H9 (cell line): ENCODE measurements at regions not wholly inside any gene's neighbourhood (a gene's known extent, or its start where the extent isn't known, plus 50 kb on each side); places are given as distances from the start of the nearest gene placed in this dataset.

Experiments
- DNase-seq: peaks from one replicate; pipeline ENCODE4 v3.0.0-alpha.2; 2017
- H2AFZ ChIP-seq: one replicate; pipeline ENCODE4 v1.6.1; 2013; ENCODE audit warnings: mild to moderate bottlenecking, low read length, control low read depth, moderate library complexity
- H2AK5ac ChIP-seq: 2 replicates; pipeline ENCODE4 v1.6.1; 2013; ENCODE audit warnings: low read length, control low read depth, mixed read lengths; ENCODE audit not compliant: insufficient read length
- H2BK120ac ChIP-seq: one replicate; pipeline ENCODE4 v1.6.1; 2013; ENCODE audit warnings: low read depth, mild to moderate bottlenecking, low read length, control low read depth, inconsistent platforms; ENCODE audit not compliant: poor library complexity, severe bottlenecking
- H2BK12ac ChIP-seq: 2 replicates; pipeline ENCODE4 v1.6.1; 2013; ENCODE audit warnings: low read length, control low read depth, mixed read lengths, low read depth; ENCODE audit not compliant: insufficient read length
- H2BK15ac ChIP-seq: 2 replicates; pipeline ENCODE4 v1.6.1; 2013; ENCODE audit warnings: low read depth, low read length, control low read depth
- H2BK20ac ChIP-seq: one replicate; pipeline ENCODE4 v1.6.1; 2013; ENCODE audit warnings: low read depth, mild to moderate bottlenecking, low read length, control low read depth, inconsistent platforms; ENCODE audit not compliant: poor library complexity, severe bottlenecking
- H2BK5ac ChIP-seq: 2 replicates; pipeline ENCODE4 v1.6.1; 2013; ENCODE audit warnings: low read length, control low read depth, mixed read lengths; ENCODE audit not compliant: insufficient read length
- H3K14ac ChIP-seq: 2 replicates; pipeline ENCODE4 v1.6.1; 2013; ENCODE audit warnings: low read length, control low read depth; ENCODE audit not compliant: insufficient read depth
- H3K18ac ChIP-seq: 2 replicates; pipeline ENCODE4 v1.6.1; 2013; ENCODE audit warnings: low read depth, mild to moderate bottlenecking, mixed read lengths, low read length, control low read depth; ENCODE audit not compliant: insufficient read length
- H3K23ac ChIP-seq: 2 replicates; pipeline ENCODE4 v1.6.1; 2013; ENCODE audit warnings: low read length, control low read depth, mixed read lengths, low read depth; ENCODE audit not compliant: insufficient read length
- H3K23me2 ChIP-seq: 2 replicates; pipeline ENCODE4 v1.6.1; 2013; ENCODE audit warnings: low read depth, mild to moderate bottlenecking, mixed read lengths, low read length, control low read depth; ENCODE audit not compliant: insufficient read length, poor library complexity, severe bottlenecking
- H3K27ac ChIP-seq: 2 replicates; pipeline ENCODE4 v1.5.1; 2013; ENCODE audit warnings: low read length, control low read depth, mixed read lengths, low read depth; ENCODE audit not compliant: insufficient read length
- H3K27me3 ChIP-seq: 2 replicates; pipeline ENCODE4 v1.6.1; 2013; ENCODE audit warnings: low read length, control low read depth, inconsistent platforms; ENCODE audit not compliant: insufficient read depth
- H3K4ac ChIP-seq: 2 replicates; pipeline ENCODE4 v1.6.1; 2013; ENCODE audit warnings: low read depth, mild to moderate bottlenecking, control low read depth, inconsistent platforms, low read length, moderate library complexity
- H3K4me1 ChIP-seq: 2 replicates; pipeline ENCODE4 v1.6.1; 2013; ENCODE audit warnings: low read length, control low read depth, inconsistent platforms; ENCODE audit not compliant: insufficient read depth
- H3K4me2 ChIP-seq: 2 replicates; pipeline ENCODE4 v1.6.1; 2013; ENCODE audit warnings: low read length, control low read depth, mixed read lengths; ENCODE audit not compliant: insufficient read length, insufficient read depth
- H3K56ac ChIP-seq: 2 replicates; pipeline ENCODE4 v1.6.1; 2013; ENCODE audit warnings: low read depth, mild to moderate bottlenecking, mixed read lengths, low read length, control low read depth; ENCODE audit not compliant: insufficient read length
- H3K79me1 ChIP-seq: 2 replicates; pipeline ENCODE4 v1.6.1; 2013; ENCODE audit warnings: low read depth, mild to moderate bottlenecking, moderate library complexity, low read length, control low read depth, inconsistent platforms; ENCODE audit not compliant: insufficient read depth, poor library complexity, severe bottlenecking
- H3K79me2 ChIP-seq: 2 replicates; pipeline ENCODE4 v1.6.1; 2013; ENCODE audit warnings: low read length, control low read depth, inconsistent platforms; ENCODE audit not compliant: insufficient read depth
- H3K9ac ChIP-seq: 2 replicates; pipeline ENCODE4 v1.6.1; 2013; ENCODE audit warnings: low read length, control low read depth, mixed read lengths; ENCODE audit not compliant: insufficient read length; ENCODE audit errors: extremely low read depth
- H3K9me3 ChIP-seq: one replicate; pipeline ENCODE4 v1.6.1; 2013; ENCODE audit warnings: low read depth, low read length, inconsistent platforms; ENCODE audit not compliant: control insufficient read depth
- H3T11ph ChIP-seq: one replicate; pipeline ENCODE4 v1.6.1; 2013; ENCODE audit warnings: mild to moderate bottlenecking, low read length, control low read depth, inconsistent platforms
- H4K20me1 ChIP-seq: one replicate; pipeline ENCODE4 v1.6.1; 2013; ENCODE audit not compliant: control insufficient read depth, insufficient read length, insufficient read depth
- H4K5ac ChIP-seq: 2 replicates; pipeline ENCODE4 v1.6.1; 2013; ENCODE audit warnings: low read depth, mild to moderate bottlenecking, mixed read lengths, low read length, control low read depth; ENCODE audit not compliant: insufficient read length
- H4K8ac ChIP-seq: replicated peaks from 2 replicates; pipeline ENCODE4 v1.6.1; 2013; ENCODE audit warnings: low read length, control low read depth, mixed read lengths, low read depth; ENCODE audit not compliant: insufficient read length
- H4K91ac ChIP-seq: 2 replicates; pipeline ENCODE4 v1.6.1; 2013; ENCODE audit warnings: low read depth, mild to moderate bottlenecking, moderate library complexity, mixed read lengths, low read length, control low read depth; ENCODE audit not compliant: insufficient read length
- H3K27ac Mint-ChIP-seq, 3 experiments: 2 replicates in 2 of 3; 3 replicates in 1 of 3; pipeline ENCODE4 v1.8.0; 2020 to 2021; ENCODE audit warnings: mixed read lengths in 3 of 3, mild to moderate bottlenecking in 1 of 3, moderate library complexity in 1 of 3
- H3K27me3 Mint-ChIP-seq: 2 replicates; pipeline ENCODE4 v1.8.0; 2021; ENCODE audit warnings: low read depth, mild to moderate bottlenecking, moderate library complexity, mixed read lengths
- H3K36me3 Mint-ChIP-seq, 3 experiments: 2 replicates in 2 of 3; 3 replicates in 1 of 3; pipeline ENCODE4 v1.8.0; 2020 to 2021; ENCODE audit warnings: low read depth in 3 of 3, mixed read lengths in 3 of 3; ENCODE audit not compliant: insufficient read depth in 1 of 3
- H3K4me1 Mint-ChIP-seq, 2 experiments: 2 replicates each; pipeline ENCODE4 v1.8.0; 2020; ENCODE audit warnings: mixed read lengths in 2 of 2
- H3K4me3 Mint-ChIP-seq, 2 experiments: 2 replicates in 1 of 2; 3 replicates in 1 of 2; pipeline ENCODE4 v1.8.0; 2020 to 2021; ENCODE audit warnings: mild to moderate bottlenecking in 2 of 2, mixed read lengths in 2 of 2, moderate library complexity in 1 of 2
- H3K9me3 Mint-ChIP-seq, 2 experiments: 2 replicates in 1 of 2; 3 replicates in 1 of 2; pipeline ENCODE4 v1.8.0; 2020; ENCODE audit warnings: mild to moderate bottlenecking in 2 of 2, mixed read lengths in 2 of 2, moderate library complexity in 1 of 2
- WGBS: extraction: QIAGEN DNeasy Blood & Tissue Kit; methylation state at CpG from one replicate; pipeline ENCODE4 v1.1.7; 2013; ENCODE audit warnings: missing lambda C conversion rate, low lambda C conversion rate, mixed read lengths; ENCODE audit not compliant: insufficient read length; ENCODE audit errors: extremely low coverage; 5-methylcytosine and 5-hydroxymethylcytosine counted together
- TF ChIP-seq, protein P1 (sequence below): fragments of 200-600 bp; sonication (generic); conservative IDR thresholded peaks from 3 replicates; pipeline ENCODE4 v1.8.0; 2021; ENCODE audit warnings: antibody characterized with exemption, mild to moderate bottlenecking

DNA sequence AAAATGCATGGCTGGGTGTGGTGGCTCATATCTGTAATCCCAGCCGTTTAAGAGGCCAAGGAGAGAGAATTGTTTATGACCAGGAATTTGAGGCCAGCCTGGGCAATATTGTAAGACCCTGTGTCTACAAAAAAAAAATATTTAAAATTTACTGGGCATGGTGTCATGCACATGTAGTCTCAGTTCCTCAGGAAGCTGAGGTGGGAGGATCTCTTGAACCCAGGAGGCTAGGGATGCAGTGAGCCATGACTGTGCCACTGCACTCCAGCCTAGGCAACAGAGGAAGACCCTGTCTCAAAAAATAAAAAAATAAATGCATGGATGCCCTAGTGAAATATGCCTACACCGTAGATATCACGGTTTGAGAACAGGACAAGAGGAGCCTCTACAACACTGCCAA lies 1331.2 kb upstream of the B3GALT2 start:
- Histone ChIP-seq H3K23ac (no peak overlapping the region), H3K23me2 (no peaks in the 10 kb centered on the region), H3K9ac (no peak overlapping the region), H3K4ac (no peak overlapping the region), H3K18ac (no peak overlapping the region), H3K56ac (no peak overlapping the region), H3K27me3 (no peaks in the 10 kb centered on the region), H2AK5ac (no peak overlapping the region), H3T11ph (no peak overlapping the region), H4K20me1 (no peaks in the 10 kb centered on the region), H2BK15ac (no peak overlapping the region), H2BK5ac (no peak overlapping the region), H3K4me2 (no peak overlapping the region), H2AFZ (no peak overlapping the region), H3K79me1 (no peaks in the 10 kb centered on the region), H3K14ac (no peak overlapping the region), H2BK12ac (no peak overlapping the region), H4K5ac (no peak overlapping the region), H3K4me1 (no peaks in the 10 kb centered on the region), H4K91ac (no peak overlapping the region), H2BK120ac (no peak overlapping the region), H4K8ac (no peak overlapping the region), H3K9me3 (no peaks in the 10 kb centered on the region), H2BK20ac (no peak overlapping the region), H3K27ac (no peak overlapping the region), H3K79me2 (no peaks in the 10 kb centered on the region)
- TF ChIP-seq, protein P1, sequence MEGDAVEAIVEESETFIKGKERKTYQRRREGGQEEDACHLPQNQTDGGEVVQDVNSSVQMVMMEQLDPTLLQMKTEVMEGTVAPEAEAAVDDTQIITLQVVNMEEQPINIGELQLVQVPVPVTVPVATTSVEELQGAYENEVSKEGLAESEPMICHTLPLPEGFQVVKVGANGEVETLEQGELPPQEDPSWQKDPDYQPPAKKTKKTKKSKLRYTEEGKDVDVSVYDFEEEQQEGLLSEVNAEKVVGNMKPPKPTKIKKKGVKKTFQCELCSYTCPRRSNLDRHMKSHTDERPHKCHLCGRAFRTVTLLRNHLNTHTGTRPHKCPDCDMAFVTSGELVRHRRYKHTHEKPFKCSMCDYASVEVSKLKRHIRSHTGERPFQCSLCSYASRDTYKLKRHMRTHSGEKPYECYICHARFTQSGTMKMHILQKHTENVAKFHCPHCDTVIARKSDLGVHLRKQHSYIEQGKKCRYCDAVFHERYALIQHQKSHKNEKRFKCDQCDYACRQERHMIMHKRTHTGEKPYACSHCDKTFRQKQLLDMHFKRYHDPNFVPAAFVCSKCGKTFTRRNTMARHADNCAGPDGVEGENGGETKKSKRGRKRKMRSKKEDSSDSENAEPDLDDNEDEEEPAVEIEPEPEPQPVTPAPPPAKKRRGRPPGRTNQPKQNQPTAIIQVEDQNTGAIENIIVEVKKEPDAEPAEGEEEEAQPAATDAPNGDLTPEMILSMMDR, result no peak
- no CpG with 5 or more reads among the region's 3 CpGs for WGBS
- no peaks in the 10 kb centered on the region for H3K4me1 Mint-ChIP-seq
- no peak for DNase-seq
- no peaks in the 10 kb centered on the region for H3K27me3 Mint-ChIP-seq
- H3K36me3 Mint-ChIP-seq, result no peaks in the 10 kb centered on the region
- H3K4me3 Mint-ChIP-seq, result no peak overlapping the region
- no peaks in the 10 kb centered on the region for H3K9me3 Mint-ChIP-seq
- no peak overlapping the region for H3K27ac Mint-ChIP-seq
